IPS DF 19.7 (cell line): ENCODE measurements at regions not wholly inside any gene's neighbourhood (a gene's known extent, or its start where the extent isn't known, plus 50 kb on each side); places are given as distances from the start of the nearest gene placed in this dataset.
"Not testable (repeated sequence)": the region's sequence is repeated elsewhere in the genome, so short reads cannot be mapped to it uniquely, and the experiment has no call there.

Experiments
- DNase-seq: peaks from one replicate; pipeline ENCODE4 v3.0.0-alpha.2; 2013; ENCODE audit warnings: low read depth, low spot score

DNA sequence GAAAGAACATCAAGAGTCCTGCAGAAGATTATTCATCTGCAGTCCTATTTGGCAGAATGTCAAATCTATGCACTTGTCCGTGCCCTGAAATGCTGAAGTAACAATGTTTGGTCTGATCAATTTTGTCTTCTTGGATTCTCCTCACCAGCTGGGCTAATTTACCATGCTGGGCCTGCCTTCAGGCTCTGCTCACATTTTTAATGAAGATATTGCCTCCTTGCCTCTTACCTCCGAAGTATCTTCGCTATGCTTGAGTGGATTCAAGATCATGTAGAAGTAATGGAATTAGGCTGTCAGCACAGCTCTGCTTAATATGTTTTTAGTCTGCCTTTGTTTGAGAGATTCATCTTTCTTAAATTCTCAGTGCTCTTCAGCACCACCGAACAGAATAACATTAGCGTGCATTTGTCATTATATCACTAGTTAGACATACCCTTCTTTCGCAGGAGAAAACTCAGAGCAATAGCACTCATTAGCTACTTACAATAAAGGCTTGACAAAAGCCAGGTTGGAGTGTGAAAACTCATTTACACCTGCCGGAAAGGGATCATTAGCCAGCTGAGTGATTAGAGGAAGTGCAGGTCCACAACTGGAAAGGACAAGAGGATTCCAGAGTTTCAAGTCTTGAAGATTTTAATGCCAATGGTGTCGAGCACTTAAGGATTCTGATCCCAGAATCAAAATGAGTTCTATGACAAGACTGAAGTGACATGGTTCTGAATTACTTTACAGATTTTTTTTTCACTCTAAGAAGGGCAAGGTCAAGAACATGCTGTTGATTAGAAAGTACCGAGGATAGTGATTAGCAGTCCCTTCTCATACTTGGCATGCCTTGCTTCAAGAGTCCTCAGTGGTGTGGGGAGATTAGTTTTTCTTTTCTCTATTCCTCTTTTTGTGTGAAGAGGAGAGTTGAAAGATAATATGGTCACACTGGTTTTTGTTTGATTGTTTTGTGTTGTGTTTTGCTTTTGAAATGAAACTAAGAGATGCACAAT is 405.6 kb upstream of the TOM1L1 start:
- no peak for DNase-seq

DNA sequence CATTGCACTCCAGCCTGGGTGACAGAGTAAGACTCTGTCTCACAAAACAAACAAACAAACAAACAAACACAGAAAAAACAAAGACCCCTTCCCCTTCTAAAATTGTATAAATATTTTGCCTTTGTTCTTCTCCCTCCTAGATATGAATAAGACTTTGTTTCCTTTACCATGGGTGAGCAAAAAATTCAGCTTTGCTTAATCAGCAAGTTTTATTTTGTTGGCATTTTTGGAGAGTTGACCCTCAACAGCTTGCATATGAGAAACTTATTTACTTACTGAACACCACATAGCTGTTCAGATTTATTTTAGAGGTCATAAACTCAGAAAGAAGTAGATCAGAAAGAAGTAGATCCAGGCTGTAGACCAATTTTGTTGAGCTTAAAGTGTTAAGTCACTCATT is 395.2 kb upstream of the TOM1L1 start:
- DNase-seq = no peak

- no peak for DNase-seq
Measured at GRCh38 chr17:54518706-54519105, 381.9 kb upstream of the TOM1L1 start.

DNA sequence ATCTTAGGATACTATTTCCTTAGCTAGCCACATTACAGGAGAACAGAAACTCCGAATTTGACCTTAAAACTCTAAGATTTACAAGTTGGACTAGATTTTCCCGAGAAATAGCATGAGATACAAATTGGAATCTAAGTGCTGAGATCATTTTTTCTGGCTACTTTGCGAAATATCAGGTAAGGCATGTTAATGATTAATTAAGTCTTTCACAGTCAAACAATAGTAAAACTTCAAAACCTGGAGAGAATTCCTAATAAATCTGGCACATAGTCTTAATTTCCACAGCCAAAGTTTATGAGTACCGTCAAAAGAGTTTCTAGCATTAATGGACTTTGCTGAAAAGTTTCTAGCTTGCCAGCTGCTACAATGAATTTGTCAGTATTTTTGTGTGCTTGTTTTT is 379.5 kb upstream of the TOM1L1 start:
- DNase-seq = no peak

DNA sequence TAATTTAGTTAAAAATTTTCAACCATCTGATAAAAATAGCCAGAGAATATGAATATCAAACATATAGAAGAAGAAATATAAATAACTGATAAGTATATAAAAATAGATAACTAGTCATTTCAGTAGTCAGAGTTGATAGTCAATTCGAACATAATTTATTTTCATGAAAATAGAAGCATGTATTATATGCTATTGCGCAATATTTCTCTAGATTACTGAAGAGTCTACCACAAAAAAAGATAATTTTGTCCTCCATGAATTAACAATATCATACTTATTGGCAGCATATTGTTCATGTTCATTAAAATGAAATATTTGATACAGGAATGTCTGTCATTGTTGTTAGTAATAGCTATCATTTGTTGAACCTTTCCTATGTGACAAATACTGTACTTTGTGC is 376.2 kb upstream of the TOM1L1 start:
- DNase-seq = no peak

DNA sequence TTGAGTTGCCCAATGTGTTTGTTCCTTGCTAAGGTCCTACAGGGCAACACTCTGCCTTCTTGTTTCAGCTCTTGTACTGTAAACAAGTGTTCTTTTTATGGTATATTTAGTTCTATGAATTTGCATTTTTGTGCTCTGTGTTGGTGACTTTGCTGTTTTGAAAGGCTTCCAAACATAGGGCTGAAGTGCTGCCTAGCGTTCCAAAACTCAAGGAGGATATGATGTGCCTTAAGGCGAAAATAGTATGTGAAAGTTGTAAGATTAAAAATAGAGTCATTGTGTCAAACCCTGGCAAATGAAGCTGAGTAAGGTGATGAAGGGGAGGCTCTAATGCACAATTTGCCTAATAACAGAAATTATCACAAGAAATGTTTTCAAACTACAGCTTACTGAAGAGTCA is 372.7 kb upstream of the TOM1L1 start:
- DNase-seq = no peak

DNA sequence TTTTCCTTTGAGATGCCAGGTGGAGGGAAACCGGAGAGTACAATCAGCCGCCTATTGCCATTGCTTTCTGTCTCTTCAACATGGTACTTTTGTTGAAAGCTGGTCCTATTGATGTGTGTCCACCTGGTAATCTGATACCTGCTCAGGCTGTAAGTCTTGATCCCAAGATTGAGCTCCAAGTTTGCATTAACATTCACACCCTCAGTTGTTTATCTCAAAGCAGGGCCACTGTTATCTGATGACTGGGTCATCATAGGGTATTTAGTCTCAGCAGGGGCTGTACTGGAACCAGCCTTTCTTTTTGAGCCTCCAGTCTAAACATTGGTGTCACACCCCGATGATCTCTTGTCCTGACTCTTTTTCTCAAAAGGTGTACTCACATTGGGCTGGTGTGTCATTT is 370.3 kb upstream of the TOM1L1 start:
- DNase-seq = no peak

DNA sequence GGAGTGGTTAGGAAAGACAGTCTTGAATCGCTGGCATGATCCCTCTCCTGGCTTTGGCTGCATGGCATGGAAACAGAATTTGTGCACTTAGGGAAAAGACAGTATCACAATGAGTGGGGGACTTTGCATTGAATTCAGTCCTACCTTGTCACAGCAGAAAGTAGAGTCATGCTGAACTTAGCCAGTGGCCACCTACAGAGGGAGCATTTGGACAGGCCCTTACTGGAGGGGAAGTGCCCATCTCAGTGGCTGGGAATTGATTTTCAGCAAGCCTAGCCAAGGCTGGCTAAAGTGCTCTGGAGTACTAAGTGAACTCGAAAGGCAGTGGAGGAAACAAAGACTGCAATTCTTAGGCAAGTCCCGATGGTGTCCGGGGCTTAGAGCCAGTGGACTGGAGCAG is 364.3 kb upstream of the TOM1L1 start:
- DNase-seq = no peak

- DNase-seq = no peak
Measured at GRCh38 chr17:54537656-54538055, 363.0 kb upstream of the TOM1L1 start.

GRCh38 chr17:54544249-54544648 is 356.4 kb upstream of the TOM1L1 start:
- peak; percentile 40 for DNase-seq

- no peak for DNase-seq
Measured at GRCh38 chr17:54559883-54560282, 340.8 kb upstream of the TOM1L1 start.

DNA sequence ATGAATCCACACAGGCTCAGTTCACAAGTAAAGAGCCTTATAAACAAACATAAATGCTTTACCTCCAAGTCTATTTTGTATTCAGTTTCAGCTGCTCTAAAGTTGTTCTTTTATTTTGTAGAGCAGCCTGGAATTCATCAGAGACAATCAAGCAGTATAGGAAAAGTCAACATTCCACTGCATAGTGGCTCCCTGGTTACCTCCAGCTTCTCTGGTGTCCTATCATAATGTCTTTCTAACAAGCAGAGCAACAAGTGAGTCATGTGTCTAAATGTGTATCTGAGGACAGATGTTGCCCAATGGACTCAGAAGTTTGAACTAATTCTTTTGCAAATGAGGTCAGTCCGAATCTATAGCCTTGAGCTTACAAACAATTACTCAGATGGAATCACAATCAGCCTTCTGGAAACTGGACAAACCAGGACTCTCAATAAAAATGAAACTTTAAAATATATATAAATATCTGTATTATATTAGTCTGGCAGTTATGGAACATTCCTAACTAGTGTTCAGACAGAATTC is 292.0 kb upstream of the TOM1L1 start:
- no peak for DNase-seq

- DNase-seq = no peak
Measured at GRCh38 chr17:54620399-54620978, 280.2 kb upstream of the TOM1L1 start.

DNA sequence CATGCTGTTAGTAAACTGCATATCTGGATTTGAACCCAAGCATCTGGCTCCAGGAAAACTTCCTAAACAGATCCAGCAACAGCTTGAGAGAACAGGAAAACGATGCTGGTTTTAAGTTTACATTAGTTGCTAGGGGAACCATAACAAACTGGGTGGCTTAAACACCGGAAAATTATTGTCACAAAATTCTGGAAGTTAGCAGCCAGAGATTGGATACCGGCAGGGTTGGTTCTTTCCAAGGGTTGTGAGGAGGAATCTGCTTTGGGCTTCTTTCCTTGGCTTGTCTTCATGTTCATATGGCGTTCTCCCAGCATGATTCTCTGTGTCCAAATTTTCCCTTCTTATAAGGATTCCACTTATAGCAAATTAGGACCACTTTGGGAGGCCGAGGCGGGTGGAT is 276.9 kb upstream of the TOM1L1 start:
- no peak for DNase-seq

- DNase-seq = peak; percentile 81
Measured at GRCh38 chr17:54626146-54626703, 274.4 kb upstream of the TOM1L1 start.

DNA sequence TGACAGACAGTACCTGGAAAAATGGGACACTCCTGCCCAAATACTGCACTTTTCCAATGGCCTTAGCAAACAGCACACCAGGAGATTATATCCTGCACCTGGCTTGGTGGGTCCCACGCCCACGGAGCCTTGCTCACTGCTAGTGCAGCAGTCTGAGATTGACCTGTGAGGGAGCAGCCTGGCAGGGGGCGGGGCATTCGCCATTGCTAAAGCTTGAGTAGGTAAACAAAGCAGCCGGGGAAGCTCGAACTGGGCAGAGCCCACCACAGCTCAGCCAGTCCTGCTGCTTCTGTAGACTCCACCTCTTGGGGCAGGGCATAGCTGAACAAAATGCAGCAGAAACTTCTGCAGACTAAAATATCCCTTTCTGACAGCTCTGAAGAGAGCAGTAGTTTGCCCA is 261.2 kb upstream of the TOM1L1 start:
- DNase-seq = not testable (repeated sequence)

DNA sequence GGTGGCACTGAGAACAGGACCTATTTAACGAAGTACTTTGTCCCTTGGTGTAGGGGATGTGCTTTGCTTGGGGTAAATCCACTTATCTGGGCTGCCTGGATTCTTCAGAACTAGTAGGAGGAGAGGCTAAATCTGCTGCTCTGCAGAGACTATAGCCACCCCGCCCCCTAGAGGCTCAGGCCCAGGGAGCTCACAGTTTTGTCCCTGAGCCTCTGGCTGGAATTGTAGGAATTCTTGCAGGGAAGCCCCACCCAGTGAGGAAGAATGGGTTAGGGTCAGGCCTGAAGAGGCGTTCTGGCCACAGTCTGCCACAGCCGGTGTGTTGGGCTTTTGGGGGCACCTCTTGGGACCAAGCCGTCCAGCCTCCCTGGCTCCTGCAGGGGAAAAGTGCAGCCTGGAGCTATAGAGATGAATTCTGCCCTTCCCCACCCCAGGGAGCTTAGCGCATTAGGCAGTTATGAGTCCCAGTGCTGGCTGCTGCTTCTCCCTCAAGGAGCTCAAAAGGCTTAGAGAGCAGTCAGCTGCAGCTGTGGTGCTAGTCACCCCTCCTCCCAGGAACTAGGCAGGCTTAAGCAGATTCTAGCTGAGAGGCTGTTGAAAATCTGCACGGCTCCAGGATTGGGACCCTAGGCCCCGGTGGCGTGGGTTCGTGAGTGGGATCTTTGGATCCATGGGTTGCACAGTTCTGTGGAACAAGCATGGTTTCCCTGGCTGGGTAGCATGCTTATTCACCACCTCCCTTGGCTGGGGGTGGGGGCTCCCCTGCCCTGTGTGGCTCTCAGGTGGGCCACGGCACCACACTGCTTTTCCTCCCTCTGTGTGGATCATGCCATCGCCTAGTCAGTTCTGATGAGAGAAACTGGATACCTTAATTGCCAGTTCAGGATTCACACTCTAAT is 237.4 kb upstream of the TOM1L1 start:
- peak; percentile 25 for DNase-seq

DNA sequence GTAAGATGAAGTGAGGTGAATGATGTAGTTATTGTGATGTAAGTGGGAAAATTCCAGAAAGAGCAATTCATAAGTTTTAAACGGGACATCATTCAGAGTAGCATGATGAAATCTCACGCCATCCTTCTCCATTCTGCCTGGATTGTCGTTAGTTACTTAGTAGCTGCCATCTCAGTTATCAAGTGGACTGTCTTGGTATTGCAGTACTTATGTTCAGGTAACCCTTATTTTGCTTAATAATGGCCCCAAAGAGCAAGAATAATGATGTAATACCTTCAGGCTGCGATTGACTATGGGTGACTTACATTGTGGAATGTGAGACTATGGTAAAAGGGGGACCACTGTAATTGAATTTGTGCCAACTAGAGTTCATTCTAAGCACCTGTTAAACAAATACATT is 234.1 kb upstream of the TOM1L1 start:
- peak; percentile 15 for DNase-seq

DNA sequence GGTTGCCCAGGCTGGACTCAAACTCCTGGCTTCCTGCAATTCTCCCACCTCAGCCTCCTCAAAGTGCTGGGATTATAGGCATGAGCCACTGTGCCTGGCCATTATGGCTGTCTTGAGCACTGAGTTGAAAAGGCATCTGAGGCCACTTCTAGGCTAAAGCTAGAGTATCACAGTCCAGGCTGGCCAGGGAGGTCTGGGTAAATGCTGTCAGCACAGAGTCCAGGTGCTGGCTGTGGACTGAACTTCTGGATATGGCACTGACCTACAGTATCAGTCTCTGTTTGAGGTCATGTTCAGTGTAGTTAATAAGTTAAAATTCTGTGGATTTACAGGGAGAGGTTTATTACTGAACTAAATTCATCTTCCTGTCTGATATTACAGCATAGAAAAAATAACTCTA is 222.5 kb upstream of the TOM1L1 start:
- DNase-seq = no peak

GRCh38 chr17:54680410-54680809 is 220.2 kb upstream of the TOM1L1 start:
- DNase-seq = no peak

- DNase-seq = no peak
Measured at GRCh38 chr17:54694287-54694887, 206.3 kb upstream of the TOM1L1 start.
